H54 (cell line): ENCODE measurements at regions not wholly inside any gene's neighbourhood (a gene's known extent, or its start where the extent isn't known, plus 50 kb on each side); places are given as distances from the start of the nearest gene placed in this dataset.
"Not testable (repeated sequence)": the region's sequence is repeated elsewhere in the genome, so short reads cannot be mapped to it uniquely, and the experiment has no call there.

Experiments
- DNase-seq: peaks from one replicate; pipeline ENCODE4 v3.0.0; 2011; ENCODE audit warnings: low spot score, mixed read lengths; ENCODE audit not compliant: insufficient read length
- FAIRE-seq: peaks from 3 replicates; lab custom pipeline; 2011; peaks lifted over from hg19 to GRCh38; lab: Jason Lieb, UNC
- POLR2A ChIP-seq: IDR thresholded peaks from 2 replicates; pipeline ENCODE4 v1.6.1; 2011; ENCODE audit warnings: low read depth, mild to moderate bottlenecking, low read length

DNA sequence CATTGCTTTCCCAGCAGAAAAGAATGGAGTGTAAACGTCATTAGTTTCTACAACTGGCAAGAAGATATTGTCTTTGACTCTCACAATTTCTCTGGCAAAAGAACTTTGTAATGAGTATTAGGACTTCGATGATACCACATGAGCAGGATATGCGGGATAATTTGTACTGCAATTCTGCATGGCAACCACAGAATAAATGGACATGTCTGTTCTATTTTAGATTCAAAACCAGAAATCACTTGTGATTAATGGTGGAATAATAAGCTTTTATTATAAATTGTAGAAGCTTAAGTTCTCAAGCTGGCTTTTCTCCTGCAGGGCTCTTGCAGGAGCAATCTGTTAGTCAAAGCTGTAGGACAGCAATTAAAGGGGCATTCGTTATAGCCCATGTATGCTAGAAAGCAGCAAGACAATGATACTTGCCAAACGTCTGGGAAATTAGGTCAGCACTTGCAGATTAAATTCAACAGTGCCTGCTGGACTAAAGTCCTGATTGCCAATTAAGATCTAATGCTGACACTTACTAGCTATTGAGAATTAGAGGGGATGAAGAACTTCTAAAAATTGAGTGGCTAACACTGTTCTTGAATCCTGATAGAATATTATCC, 177.9 kb downstream of the PTH2R start:
- no peak for DNase-seq
- TF ChIP-seq POLR2A = no peak
- FAIRE-seq = no peak

DNA sequence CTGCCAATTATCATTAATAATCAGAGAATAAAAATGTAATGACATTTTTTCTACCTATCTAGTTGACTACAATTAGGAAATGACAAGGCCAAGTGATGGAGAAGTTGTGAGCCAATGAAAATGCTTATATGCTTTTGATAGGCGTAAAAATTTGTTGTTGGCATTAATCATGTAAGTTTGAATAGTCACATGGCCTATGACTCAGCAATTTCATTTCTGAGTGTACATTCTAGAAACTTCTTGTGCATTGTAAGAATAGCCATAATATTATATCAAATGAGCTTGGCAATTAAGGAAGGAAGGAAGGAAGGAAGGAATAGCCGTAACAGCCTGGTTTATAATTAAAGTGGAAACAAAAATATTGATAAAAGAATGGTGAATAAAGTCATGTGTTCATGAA, 179.9 kb downstream of the PTH2R start:
- DNase-seq = no peak
- FAIRE-seq = no peak
- no peak for TF ChIP-seq POLR2A

DNA sequence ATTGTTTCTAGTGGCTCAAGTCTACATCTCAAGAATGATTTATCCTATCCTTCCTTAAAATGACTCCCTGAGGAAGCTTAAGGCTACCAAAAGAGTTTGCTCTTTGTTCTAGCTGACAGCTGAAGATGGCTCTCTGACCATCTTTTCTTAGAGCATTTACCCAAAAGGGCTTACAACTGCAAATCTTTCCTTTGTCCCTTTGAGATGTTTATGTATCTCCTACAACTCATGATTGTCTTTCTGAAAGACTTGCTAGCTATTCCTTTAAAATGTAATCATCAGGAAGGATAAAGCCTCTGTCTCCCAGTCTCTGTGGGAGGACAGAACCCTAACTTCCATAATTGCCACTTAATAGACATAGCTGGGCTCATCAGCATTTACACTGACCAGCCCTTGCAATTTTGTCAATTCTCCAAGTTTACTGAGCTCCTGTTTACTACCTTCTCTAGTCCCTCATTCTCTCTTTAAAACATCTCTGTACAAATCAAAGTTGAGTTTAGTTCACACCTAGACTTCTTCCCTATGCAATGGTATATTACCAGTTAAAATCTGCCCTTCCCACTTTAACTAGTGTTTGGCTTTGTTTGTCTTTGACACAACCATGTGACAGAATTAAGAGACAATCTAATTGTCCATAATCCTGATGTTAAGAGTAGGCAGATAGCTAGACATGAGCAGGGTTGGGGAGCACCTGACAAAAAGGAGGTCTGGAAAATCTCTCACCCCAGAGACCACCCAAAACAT, 188.2 kb downstream of the PTH2R start:
- no peak for FAIRE-seq
- no peak for DNase-seq
- no peak for TF ChIP-seq POLR2A

DNA sequence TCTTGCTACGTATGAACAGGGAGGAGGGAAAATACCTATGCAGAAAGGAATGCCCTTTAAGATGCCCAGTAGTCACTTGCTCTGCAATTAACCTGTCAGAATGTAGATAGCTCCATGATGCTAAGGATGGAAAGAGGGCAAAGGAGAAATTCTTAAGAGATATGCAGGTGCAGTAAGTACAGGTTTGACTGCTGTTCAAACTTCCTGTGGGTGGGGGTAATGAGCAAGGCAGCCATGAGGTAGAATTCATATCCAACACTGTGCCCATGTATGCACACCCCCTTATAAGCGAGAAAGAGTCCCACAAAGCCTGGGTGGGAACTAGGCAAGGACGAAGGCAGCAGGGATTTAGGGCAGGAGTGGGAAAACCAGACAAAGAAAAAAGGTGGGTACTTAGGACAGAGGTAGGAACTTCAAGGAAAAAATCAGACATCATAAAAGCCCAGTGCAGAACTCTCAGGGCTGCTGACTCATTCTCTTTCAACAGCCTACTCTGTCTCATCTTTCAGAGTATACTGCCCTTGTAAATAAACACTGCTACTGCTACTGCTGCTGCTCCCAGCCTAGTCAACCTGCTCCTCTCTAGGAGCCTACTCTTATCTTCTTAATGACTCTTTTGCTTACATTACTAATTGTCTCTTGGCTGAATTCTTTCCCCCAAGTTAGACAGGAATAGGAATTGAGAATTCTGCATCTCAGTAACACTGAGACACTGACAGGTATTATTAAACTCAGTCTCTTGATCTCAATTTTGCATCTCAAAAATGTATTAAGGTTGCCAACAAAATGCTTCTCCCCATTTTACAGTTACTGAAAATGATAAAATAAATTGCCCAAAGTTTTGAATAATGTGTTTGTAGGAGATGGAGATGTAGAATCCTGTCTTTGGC, 189.0 kb downstream of the PTH2R start:
- FAIRE-seq (no peak), DNase-seq (no peak)
- no peak for TF ChIP-seq POLR2A

DNA sequence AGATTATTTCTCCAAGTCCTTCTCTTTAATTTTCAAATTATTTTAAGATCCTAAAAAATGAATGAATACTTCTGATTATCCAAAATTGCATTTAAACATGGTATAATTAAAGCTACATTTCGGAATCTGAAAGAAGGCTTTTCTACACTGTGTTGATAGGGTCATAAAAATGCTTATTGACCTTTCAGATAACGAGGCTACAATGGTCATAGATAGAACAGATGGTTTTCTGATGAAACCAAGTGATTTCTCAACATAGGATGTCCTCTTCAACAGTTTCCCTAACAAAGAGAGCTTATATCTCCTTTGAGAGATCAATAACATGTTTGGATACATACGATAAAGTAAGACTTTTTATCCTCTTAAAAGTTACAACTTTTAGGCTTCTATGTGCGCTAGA, 201.1 kb downstream of the PTH2R start:
- FAIRE-seq (no peak), DNase-seq (no peak)
- no peak for TF ChIP-seq POLR2A

DNA sequence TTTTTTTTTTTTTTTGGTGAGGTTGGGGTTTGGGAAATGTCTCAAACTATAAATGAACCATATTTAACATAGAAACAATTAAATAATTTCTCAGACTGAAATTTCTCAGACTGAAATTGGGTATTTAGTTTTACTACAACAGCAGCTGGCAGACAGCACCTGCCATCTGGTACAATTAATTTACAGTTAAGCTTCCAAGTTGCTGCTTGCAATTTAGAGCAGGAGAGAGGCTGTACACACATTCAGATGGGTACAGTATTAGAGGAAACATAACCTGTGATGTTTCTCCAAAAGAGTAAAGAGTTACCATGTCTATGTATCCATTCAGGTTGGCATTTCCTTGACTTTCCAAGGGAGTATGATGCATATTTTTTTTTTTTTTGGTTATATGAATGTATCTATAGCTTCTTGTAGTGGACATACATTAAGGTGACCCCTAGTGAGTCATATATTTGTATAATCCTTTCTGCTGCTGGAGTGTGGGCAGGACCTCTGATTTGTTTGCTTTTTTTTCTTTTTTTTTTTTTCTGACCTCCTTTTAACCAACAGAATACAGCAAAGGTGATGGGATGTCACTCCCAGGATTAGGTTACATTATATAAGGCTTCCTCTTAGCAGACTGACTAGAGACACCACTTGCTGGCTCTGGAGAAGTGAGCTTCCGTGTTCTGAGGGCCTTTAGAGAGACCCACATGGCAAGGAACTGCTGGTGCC, 201.7 kb downstream of the PTH2R start:
- DNase-seq (no peak), FAIRE-seq (no peak)
- no peak for TF ChIP-seq POLR2A

DNA sequence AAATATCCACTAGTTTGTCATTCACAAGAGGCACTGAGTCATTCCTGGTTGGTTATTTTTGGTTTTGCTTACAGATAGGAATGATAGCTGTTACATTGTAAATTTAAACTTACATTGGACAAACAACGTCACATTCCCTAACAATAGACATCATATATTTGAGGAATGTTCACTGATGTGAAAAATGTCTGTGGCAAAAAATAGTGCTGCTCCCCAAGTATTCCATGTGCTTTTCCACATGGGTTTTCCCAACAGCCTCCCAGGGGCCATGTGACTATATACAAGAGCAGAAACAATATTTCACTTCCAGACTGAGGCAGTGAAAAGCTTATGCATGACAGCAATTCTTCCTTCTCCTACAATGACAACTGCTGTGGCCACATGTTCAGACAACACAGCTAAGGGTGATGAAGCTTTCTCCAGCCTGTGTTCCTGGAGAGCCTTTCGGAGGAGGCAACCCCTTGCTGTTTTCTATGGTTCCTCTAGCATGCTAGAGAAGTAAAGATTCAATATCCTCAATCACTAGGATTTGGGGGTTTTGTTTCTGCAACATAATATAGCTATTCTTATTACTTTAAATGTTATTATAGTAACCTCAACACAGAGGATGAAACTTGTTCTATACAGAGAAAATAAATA, 202.7 kb downstream of the PTH2R start:
- FAIRE-seq = no peak
- no peak for DNase-seq
- TF ChIP-seq POLR2A = no peak

DNA sequence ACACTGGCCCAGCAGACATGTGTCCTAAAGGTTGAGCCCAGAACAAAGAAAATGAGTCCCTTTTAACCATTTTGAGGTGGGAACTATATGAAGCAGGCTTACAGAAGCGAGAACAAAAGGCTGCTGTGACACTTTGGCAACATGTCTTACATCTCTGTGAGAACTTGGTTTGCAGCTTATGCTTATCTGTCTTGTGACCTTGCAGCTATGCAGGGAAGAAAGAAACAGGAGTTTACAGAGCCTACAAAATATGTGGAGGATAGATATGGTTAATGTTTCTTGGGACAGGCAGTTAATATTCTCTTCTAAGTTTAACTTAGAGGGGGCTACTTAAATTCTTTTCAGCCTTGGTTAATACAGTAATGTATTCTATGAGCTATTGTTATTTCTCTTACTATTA, 209.1 kb downstream of the PTH2R start:
- not testable (repeated sequence) for DNase-seq, FAIRE-seq

DNA sequence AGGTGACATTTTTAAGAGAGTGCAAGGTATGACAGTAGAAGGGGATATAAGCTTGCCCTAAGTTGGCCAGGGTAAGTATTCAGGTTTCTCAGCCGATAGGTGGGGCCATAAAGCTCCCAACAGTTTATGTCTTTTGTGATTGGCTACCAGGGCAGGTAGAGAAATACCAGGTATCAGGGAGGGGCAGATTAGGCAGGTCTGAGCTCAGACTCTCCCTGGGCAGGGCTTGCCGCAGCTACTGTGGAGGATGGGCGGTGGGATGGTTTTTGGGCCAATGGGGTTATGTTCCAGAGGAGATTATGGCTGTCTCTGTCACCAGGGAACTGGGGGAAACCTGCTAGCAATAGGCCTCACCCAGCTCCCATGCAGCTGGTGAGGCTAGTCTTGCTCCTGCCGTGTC, 211.6 kb downstream of the PTH2R start:
- DNase-seq = no peak
- FAIRE-seq = no peak
- TF ChIP-seq POLR2A = no peak

DNA sequence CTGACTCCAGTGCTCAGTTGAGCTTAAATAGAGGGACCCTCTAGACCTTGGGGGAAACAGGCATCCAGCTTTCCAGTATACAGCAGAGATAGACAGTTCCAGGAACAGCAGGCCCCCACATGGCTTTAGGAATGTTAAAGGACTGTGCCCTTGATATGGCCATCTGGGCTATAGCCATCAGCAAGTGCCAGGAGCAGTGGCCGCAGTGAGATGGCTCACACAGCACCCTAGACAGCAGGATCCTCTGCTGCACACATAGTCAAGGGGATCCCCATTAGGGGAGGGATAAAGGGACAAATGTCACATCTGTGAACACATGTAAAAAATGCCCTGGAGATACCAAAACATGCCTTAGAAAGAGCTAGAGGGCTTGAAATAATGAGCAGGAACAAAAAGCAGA, 213.4 kb downstream of the PTH2R start:
- FAIRE-seq = no peak
- TF ChIP-seq POLR2A = no peak
- DNase-seq = no peak

DNA sequence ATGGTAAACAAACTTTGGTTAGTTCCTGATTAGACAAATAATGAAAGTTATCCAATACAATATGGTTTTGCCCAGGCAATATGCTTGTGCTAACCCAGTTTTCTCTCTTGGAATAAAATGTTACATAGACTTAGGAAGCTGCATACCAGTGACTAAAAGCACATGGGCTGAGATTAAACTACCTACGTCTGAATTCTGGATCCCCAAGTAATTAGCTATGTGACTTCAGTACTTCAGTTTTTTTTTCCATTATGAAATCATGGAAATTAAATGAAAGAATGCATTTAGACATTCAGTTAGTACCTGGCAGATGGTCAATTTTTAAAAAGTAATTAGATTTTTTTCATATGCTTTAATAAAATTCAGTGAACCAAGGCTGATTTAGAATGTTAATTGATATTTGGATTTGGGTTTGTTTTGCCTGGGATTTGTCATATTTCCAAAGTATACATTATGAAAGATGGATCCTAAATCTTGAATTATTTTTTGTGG, 213.9 kb downstream of the PTH2R start:
- no peak for DNase-seq
- no peak for FAIRE-seq
- TF ChIP-seq POLR2A = no peak

DNA sequence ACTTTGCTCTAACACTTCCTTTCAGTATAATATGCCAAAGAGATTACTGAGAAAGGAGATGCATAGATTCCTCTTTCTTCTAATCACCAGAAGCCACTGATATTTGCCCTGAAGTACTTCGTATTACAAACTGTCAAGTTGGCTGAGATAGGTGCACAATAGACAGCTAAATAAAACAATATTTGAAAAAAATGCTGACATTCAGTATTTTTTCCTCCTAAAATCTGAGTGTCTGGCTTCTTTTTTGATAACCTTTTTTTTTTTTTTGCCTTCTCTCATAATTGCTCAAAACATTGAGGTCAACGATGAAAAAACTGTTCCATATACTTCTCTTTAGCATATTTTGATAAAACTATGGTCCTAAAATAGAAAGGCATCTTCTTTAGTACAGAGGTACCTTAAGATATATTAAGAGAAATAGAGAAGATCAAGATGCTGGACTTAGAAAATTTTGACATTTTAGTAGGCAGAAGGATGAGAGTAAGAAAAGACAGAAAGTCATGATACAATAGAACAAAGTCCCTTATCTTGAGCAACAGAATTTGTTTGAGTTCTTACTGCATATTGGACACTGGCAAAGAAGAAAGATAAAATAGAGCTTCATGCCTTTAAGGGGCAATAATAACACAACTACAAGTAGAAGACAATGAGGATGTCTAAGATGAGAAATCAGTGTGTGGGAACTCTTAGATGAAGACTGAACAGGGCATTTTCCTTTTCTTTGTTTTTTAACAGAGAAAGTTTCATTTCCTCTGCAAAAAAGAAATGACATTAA, 220.7 kb downstream of the PTH2R start:
- no peak for DNase-seq
- TF ChIP-seq POLR2A = no peak
- FAIRE-seq = no peak
